ENCODE measurements at regions not wholly inside any gene's neighbourhood (a gene's known extent, or its start where the extent isn't known, plus 50 kb on each side); places are given as distances from the start of the nearest gene placed in this dataset.

DNA sequence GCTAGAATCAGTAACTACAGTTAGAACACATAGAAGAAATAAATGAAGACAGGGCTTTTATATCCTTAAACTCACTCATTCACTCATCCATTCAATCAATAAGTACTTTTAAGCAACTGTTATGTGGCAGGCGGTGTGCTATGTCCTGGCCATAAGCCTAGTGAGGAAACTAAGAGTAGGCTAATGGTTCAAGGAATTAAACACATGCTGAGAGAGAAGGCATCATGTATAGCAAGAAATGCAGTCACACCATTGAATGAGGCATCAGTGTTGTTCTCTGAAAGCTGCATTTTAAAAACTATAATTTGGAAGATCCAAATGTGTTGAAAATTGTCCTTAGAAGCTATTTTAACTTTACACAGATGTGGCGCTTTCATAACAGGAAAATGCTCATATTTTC, 86.5 kb upstream of the DTNA start:
- ChIA-PET POLR2A (no interaction called here), CTCF (ENCODE audit: low intra/inter-chr PET ratio, low total read pairs) (no interaction called here)
- H3K36me3 ChIP-seq (replicated peaks in 1 of 2; ENCODE audit: control insufficient read depth in 1 of 2, insufficient read depth in 2 of 2, low read length in 2 of 2), result no peaks in the 10 kb centered on the region
- H3K9me3 ChIP-seq (ENCODE audit: low read length), result peaks cover 11% of the 10 kb centered on the region; the same call in 1 of the 2 replicates
- no peak for FAIRE-seq
- DNase-seq (ENCODE audit: low spot score), result no peak
- H4K20me1 ChIP-seq (ENCODE audit: insufficient read depth, low read length), result no peaks in the 10 kb centered on the region
- no peak overlapping the region for H3K4me2 ChIP-seq (ENCODE audit: low read depth, low read length)
- H3K9ac ChIP-seq (ENCODE audit: insufficient read depth, low read depth, low read length), result no peak overlapping the region
- H3K27me3 ChIP-seq (ENCODE audit: control insufficient read depth in 1 of 2, insufficient read depth in 2 of 2, low read length in 2 of 2), result no peaks in the 10 kb centered on the region; a peak in 1 of 5 replicates
- H3K27ac ChIP-seq (ENCODE audit: extremely low read length, insufficient read depth, low read length), result no peak overlapping the region
- no peaks in the 10 kb centered on the region for H3K79me2 ChIP-seq (ENCODE audit: insufficient read depth, low read length)
- TF ChIP-seq ZNF234 (CRISPR knock-in tag; conservative IDR thresholded peaks at IDR 0.05) (no peak), NKX3-1 (CRISPR knock-in tag; IDR thresholded peaks at IDR 0.05) (no peak), HNRNPK (IDR thresholded peaks at IDR 0.05; ENCODE audit: low read depth, low read length, poor library complexity, severe bottlenecking) (no peak), BHLHE40 (IDR thresholded peaks at IDR 0.05; ENCODE audit: low read length) (no peak), DMTF1 (CRISPR knock-in tag; IDR thresholded peaks at IDR 0.05) (no peak), ZBTB46 (CRISPR knock-in tag; IDR thresholded peaks at IDR 0.05; ENCODE audit: borderline replicate concordance) (no peak), GFI1 (CRISPR knock-in tag; IDR thresholded peaks at IDR 0.05; ENCODE audit: borderline replicate concordance) (no peak), CHD2 (IDR thresholded peaks at IDR 0.05; ENCODE audit: low read depth, low read length) (no peak), TCF7L2 (IDR thresholded peaks at IDR 0.05; ENCODE audit: low read depth, low read length) (no peak), KDM1A (CRISPR knock-in tag; IDR thresholded peaks at IDR 0.05) (no peak), SP140L (CRISPR knock-in tag; IDR thresholded peaks at IDR 0.05; ENCODE audit: borderline replicate concordance) (no peak)
- no peak overlapping the region for H2AFZ ChIP-seq (ENCODE audit: low read length)
- H3K4me3 ChIP-seq (replicated peaks in 1 of 3; ENCODE audit: insufficient read depth in 1 of 3, low read depth in 2 of 3, low read length in 3 of 3), result no peak overlapping the region
- no peaks in the 10 kb centered on the region for H3K4me1 ChIP-seq (ENCODE audit: insufficient read depth, low read length)
- BruUV-seq (replicated peaks), result no TSS peak
- ATAC-seq, result no peak
- intact Hi-C loops (cut with micrococcal nuclease; ENCODE audit: unreplicated experiment), result no loop called here
- in situ Hi-C loops (cut with HindIII; ENCODE audit: extremely low pct_ligation_motif_present, low pct_unique_long_range_greater_than_20kb), result no loop called here
- WGBS (ENCODE audit: low lambda C conversion rate), result 93% methylated on average over 2 of the region's 2 CpGs
